D341Med (cell line): ENCODE measurements at regions not wholly inside any gene's neighbourhood (a gene's known extent, or its start where the extent isn't known, plus 50 kb on each side); places are given as distances from the start of the nearest gene placed in this dataset.

Experiments used
- DNase-seq: peaks from one replicate; pipeline ENCODE4 v3.0.0; 2012; ENCODE audit warnings: low spot score

DNA sequence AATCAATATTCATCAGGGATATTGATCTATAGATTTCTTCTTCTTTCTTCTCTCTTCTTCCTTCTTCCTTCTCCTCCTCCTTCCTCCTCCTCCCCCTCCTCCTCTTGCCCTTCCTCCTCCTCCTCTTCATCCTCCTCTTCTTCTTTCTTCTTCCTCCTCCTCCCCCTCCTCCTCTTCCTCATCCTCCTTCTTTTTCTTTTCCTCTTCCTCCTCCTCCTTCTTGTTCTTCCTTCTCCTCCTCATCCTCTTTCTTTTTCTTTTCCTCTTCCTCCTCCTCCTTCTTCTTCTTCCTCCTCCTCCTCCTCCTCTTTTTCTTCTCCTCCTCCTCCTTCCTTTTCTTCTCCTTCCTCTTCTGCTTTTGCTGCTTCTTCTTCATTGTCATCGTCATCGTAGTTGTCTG is 52.4 kb upstream of the SERINC1 start:
- DNase-seq: no peak

DNA sequence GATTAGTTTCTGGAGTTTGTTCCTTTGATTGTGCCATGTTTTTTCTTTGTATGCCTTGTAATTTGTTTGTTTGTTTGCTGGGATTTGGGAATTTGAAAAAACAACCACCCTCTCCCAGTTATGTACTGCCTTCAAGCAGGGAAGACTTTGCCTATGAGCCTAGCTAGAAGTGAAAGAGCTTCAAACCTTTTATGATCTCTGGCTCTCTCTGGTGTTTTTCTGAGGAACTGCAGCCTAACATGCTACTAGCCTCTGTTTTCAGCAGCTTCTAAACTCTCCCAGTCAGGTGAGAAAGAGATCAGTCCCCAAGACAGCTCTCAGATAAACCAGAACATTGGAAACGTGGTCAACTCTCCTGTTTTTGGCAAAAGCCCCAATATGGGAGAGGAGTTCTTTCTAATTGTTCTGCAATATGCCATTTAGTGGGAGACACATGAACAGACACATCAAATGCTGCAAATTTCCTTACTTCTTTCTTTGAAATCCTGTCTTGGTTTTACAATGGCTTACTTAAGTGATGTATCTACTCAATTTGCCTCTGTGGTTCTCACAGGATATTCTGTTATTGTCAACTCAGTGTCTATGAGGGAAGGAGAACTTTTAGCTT is 58.9 kb upstream of the SERINC1 start:
- peak; percentile 64 for DNase-seq

DNA sequence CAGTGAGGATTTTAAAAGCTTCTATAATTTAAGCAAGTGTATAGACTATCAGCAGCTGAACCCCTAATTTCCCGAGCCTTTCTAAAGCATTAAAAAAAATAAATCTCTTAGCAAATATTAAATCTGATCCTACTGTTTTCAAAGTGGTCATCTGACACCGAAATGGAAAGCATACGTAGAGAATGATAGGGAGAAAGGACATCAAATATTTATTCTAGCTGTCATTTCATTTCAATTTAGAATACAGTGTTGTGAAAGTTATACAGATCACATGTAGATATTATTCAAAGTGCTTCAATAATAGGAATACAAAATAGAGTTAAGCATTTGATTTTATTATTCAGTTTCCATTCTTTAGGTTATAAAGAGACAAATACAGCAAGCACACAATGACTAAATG is 61.9 kb upstream of the PKIB start:
- DNase-seq: no peak

DNA sequence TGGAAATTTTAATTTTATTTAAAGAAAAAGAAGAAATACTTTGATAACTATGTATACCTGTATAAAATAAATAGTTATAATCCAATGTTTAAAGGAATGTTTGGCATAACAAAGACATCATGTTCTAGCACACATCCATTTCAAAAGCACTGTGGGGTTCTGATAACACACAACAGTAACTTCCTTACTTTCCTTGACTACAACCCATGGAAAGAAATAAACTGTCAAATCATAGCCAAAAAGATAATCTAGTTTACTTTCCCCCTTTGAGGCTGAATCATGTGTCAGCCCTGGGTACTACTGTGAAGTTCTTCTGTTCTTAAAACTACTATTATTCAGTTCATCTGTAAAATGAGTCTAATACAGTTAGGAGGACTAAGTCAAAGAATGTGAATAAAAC is 61.4 kb upstream of the PKIB start:
- no peak for DNase-seq

DNA sequence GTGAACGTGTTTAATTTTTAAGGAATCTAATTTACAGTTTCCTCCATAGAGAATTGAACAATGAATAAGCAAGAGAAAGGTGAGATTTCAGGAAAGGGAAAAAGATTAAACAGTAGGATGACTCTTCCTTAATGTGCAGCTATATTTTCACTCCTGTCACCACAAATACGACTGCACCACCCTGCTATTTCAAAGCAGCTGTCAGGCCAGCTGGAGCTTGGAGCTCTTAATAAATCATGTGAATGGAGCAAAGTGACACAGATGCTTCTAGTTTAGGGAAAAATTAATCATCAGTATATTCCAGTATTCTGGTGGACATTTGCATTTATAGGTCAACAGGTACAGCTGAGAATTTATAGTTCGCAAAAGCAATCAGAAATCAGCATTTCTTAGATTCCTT is 56.5 kb upstream of the PKIB start:
- no peak for DNase-seq

DNA sequence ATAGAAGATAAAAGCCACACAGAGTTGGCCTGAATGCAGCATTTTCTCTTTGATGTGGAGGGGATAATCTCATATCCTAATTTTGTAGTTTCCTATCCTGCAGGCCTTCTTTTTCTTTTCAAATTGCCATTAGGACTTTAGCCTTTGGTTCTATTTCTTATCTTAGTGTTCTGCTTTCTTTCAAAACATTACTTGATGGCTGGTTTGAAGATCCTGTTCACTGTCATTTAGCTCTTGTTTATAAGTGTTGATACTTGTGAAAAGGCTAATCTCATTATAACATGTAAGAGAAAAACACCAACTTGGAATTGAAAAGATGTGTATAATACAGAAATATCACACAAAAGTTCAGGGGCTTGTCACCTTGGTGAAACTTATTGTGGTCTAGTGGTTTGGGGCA is 54.6 kb upstream of the PKIB start:
- no peak for DNase-seq

DNA sequence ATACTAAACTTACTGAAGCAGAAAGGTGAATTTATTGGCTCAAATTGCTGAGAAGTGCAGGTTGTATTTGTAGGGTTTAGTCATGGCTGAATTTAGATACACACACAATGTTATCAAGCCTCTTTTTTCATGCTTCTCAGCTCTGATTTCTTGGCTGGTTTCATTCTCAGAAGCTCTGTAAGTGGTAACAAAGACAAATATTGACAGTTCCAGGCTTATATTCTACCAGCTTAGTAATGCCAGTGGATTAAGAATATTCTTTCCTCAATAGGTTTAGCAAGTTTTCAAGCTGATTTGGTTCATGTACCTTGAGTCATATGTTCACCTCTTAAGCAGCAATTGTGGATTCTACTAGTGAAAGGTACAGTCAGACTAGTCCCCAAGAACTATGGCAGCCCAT is 52.1 kb upstream of the PKIB start:
- no peak for DNase-seq
